TTC549 (cell line): ENCODE measurements at regions not wholly inside any gene's neighbourhood (a gene's known extent, or its start where the extent isn't known, plus 50 kb on each side); places are given as distances from the start of the nearest gene placed in this dataset.

Source experiments
- FAIRE-seq: peaks from 2 replicates; lab custom pipeline; 2012; peaks lifted over from hg19 to GRCh38; lab: Jason Lieb, UNC

DNA sequence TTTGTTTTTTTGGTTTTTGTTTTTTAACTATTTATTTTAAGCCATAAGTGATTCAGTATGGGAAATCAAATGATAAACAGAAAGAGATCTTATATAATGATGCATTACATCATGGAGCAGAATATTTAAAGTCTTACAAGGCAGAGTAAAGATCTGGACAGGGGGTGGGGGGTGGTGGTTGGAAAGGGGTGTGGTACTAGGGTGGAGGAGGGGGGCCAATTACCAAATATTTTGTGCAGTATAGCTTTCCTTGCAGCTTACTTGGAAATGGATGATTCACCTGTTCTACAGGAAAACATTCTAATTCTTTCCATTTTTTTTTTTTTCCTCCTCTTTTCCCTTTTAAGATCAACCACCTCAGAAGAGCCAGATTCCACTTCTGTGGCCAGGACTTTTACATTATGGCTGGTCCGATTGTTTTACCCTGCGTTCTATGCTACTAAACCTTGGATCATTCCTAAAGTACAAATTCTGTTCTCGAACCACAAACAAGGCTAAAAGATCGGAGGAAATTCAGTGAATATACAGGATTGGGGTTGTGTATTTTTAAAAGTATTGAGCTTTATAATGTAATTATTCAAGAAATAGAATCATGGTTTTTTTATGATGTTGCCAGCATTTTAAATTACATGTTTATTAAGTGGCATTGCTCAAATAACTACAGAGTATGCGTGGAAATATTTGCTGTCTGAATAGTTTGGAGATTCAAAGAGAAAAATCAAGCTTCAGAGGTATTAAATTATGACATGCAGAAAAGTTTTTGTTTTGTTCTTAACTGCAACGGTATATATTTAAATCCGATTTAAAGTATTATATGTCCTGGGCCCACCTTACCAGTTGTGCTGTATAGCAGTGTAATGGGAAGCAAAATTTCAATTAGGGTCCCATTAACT, 859.5 kb downstream of the USP25 start:
- no peak for FAIRE-seq

DNA sequence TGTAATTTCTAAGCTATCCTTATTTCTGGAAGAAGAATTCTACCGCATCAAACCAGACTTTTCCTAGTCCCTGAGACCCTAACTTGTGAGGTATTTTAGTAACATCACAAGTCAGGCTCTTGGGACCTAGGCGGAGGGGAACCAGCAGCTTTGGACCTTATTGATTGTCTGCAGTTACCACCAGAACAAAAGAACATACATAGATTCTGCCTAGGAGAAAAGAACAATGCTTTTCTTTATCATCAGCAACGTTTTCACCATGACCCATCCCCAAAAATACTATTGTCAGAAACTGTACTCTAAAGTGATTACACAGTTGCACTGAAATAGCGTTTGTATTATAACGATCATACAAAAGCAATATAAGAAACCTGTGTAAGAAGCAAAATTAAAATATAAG, 860.4 kb downstream of the USP25 start:
- no peak for FAIRE-seq

DNA sequence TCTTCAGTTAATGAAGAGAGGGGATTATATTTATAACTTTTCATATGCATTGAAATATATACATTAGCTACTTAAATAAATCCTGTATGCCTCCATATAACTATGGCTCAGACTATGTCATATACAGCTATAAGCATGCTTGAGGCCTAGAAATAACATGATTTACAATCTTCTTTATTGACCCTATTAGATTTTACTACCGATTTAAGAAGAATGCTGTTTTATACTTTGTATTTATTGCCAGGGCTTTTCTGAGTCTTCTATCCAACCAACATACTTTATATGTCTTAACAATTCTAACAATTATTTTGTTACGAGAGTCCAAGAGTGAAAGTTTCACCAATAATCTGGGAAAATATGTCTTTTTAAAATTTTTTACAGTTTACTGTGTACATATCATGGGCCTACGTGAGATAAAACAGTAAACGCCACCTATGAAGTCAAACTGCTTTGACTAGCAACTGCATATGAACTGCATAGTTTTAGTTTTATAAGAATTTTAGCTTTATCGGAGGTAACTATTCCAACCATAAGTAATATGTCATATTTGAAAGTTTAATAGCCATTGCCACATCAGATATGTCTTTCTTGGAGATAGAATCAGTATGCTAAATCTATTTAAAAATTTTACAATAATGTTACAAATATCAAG, 861.0 kb downstream of the USP25 start:
- FAIRE-seq, result no peak

DNA sequence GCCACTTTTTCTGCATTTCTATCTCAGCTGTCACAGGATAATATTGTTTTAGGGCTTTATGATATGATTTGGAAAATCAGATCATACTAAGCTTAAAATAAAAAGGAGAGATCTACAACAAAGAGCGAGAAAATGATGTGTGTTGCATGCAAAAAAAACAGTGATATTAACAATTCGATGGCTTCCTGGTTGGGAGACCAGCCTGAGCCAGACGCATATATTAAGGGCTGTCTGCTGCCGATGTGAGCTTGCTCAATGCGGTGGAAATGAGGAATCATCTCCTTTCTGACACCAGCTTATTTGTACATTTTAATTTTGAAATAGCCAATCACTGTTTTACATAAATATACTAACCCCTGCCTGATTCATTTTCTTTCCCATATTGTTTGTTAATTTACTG, 862.6 kb downstream of the USP25 start:
- FAIRE-seq, result no peak

DNA sequence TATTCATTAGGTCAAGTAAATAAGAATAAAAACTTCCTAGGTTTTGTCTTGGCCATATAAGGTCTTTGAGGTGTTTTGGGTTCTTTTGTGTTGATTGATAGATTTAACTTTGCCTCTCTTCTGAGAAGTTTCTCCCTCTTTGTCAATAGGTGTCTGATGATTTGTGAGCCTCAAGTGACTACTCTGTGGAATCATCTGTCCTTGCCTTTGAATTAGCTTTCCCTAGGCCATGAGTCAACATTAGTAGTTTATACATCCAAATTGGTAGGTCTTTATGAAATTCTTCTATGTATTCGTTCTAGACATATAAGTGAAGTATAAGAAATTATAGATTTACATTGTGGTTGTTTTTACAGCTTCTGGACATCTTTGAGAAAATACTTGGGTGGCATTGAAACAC, 864.4 kb downstream of the USP25 start:
- FAIRE-seq, result no peak

DNA sequence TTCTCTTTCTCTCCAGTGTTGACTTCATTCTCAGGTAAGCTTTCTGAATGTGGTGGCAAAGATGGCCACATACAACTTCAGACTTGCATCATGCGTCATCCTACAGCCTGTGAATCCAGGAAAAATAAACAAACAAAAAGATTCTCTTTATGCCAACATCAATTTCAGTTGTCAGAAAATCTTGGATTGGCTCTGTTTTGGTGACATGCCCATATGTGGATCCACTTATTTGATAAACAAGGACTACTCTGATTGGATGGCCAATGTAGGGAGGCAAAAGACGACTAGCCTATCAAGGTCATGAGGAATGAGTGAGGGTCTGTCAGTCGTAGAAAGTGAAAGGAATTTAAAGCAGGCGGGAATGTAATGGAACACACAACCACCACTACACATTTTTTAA, 866.6 kb downstream of the USP25 start:
- FAIRE-seq, result no peak

DNA sequence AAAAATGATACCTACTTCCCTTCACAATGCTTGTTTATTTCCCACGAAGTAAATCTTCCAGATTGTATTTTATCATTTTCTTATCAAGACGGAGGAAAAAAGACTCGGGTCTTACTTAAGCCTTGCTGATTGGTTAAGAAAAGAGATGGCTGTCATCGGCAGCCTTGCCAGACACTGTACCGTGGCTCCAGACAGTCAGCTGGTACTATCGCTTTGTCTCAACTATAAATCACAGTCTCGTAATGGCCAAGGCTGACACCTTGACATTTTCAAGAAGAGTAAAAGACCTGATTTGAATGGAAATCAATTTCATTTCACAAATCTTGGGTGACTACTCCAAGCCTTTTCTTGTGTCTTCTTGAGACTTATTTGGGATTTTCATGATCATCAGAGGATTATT, 868.0 kb downstream of the USP25 start:
- no peak for FAIRE-seq

DNA sequence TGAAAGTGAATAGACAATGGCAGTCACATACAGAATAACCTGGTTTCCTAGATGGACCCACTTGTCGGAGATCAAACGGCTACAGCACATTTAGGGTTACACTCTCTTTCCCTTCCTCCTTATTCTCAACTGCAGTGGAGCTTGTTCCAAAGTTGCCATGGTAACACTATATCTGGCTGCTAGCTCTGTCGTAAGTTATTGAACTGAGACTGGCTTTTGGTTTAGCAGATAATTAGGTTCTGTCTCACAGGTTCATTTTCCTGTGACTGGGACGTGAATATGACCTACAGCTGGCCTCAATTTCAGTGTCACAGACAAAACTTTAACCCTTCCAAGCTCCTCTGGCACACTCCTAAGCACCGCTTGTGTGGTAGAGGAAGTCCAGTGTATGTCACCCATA, 875.8 kb downstream of the USP25 start:
- FAIRE-seq, result no peak

DNA sequence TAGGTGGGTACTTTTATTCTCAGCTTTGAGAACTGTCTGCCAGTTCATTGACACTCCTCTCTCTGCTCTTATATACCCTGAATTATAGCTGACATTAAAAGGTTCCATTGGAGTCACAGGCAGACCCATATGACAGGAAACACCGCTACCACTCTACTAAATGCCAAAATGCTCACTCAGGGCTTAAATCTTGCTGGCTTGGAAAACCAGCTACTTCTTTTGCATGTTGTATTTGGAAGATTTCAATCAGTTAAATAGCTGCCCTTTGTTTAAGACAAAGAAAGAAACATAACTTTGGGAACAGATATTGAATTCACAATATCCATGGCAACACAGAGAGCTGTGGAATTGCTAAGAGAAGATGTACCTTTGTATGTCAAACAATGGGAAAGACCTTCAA, 876.5 kb downstream of the USP25 start:
- no peak for FAIRE-seq

DNA sequence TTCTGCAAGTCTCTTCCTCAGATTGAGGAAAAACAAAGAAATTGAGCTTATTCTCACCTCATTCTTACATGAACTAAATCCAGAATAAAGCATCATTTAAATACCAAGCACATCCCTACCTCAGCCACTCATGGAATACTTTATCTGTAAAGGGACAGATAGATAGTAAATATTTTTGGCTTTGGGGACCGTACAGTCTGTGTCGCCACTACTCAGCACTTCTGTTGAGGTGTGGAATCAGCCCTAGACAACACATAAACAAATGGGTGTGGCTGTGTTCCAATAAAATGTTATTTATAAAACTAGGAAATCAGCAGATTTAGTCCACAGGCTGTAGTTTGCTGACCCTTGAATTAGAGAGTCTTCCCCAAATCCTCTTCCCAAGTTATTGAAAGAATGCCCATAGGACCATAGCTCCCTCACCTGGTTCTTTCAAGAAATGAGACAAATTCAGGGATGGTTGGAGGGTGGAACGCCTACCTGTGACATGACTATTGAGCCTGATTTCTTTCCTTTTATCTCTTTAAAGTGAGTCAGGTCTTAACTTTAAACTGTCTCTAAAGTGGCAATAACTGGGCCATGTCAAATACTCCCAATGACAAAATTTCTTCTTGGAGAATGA, 878.5 kb downstream of the USP25 start:
- no peak for FAIRE-seq

DNA sequence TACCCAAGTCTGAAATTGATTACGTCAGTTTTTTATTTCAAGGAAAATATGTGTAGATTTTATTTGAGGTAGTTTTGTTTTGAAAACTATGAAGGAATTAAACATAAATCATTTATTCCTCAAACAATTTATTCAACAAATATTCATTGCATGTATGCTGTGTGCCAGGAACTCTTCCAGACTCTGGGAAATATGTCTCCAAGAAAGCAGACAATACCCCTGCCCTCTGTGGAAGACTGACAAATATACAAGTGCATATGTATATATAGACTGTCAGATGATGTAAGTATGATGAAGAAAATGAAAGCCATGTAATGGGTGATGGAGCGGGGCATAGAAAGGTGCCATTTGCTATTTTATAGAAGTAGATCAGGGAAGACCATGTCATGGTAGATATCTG, 889.5 kb downstream of the USP25 start:
- no peak for FAIRE-seq

DNA sequence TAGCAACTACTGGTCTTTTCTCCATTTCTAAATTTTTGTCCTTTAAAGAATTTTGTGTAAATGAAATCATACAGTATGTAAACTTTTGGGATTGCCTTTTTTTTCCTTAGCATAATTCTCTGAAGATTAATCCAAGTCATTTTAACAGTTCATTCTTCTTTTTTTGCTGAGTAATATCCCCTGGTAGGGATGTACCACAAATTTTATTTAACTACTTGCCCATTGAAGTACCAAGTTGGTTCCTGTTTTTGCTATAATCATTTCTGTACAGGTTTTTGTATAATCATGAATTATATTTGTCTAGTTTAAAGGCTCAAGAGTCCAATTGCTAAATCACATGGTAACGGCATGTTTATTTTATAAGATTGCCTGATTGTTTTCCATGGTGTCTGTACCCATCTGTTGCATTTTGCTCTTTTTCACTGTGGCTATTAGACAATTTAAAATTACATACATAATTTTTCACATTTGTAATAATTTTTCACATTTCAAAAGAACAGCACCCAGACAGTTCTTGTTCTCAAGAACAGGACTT, 891.1 kb downstream of the USP25 start:
- no peak for FAIRE-seq

DNA sequence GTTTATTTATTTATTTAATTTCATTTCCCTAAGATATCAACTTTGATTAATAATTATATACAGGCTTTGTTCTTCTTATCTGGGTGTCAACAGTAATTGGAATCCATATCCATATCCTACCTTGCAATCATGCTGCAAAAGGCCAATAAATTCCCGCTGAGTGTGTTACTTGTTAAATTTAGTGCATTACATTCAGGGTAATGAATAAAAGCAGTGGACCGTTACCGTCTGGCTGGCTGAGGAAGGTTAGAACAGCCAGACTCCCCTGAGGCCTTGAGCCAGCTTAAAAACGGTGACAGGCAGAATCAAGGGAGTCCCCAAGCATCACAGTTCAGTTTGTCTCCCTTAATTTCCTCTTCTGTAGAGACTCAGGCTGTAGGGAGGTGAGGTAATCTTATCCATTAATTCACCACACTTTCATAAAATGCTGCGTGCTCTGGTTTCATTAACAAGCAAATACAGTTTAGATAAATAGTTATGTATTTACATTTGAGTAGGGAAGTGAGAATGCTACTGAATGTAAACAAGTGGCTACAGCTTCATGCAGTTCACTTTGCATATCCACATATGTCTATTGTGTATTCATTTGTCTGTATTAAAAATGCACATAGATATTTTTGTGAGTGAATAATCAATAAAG, 888.2 kb upstream of the CXADR start:
- no peak for FAIRE-seq

DNA sequence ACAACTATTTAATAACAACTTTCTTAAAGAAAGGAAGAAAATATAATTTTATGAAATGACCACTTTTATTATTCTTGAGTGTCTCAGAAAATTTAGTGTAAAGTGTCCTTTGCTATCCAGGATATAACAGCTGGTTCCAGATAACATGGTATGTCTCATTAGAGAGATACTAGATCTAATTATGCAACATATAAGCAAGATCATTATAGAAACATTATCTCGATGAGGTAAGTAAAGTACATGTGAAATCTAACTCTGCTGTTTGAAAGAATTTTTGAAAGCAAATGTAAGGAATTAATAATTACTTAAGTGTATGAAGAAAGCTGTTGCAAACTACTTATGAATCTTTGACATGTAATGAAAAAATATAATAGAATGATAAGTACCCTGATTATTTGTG, 887.4 kb upstream of the CXADR start:
- no peak for FAIRE-seq

DNA sequence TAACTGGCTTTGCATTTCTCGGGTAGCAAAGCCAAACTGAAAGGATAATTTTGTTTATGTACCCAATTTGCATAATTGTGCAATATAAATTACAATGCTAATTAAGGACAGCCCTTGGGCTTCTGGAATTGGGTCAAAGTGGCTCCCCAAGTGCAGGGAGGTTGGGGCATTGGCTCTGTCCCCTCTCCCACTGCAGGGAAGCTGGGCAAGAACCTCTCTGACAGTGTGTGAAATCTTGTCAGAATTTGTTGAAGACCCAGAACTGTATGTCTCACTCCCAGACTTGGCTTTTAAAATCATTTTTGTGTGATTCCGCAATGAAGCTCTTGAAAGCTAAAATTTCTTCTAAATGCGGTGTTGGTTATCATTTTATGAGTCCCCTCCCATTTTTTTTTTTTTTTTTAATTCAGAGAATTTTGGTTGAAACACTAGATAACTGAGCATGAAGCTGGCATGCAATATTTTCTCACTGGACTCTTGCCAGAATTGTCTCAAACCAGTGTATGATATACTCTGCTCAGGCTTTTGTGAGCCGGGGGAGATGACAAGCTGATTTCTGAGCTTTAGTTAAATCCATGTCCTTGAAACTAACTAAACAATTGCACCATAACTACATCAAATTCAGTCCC, 878.9 kb upstream of the CXADR start:
- no peak for FAIRE-seq

DNA sequence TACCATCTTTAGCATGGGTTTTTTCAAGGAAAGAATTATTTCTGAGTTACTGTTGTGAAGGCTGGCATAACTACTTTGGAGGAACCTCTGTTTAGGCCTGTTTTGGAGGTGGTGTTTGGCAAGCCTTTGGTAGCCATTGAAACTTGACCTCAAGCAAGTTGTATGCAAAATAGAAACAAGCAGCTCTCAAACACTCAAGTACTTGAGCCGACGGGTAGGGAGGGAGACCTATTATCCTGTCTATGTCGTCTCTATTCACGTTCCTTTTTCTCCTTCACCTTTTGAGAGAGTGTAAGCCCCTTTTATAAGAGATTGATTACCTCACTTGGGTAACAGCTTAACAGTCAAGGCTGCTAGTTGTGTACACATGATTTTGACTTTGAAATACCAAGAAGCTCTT, 878.3 kb upstream of the CXADR start:
- no peak for FAIRE-seq

DNA sequence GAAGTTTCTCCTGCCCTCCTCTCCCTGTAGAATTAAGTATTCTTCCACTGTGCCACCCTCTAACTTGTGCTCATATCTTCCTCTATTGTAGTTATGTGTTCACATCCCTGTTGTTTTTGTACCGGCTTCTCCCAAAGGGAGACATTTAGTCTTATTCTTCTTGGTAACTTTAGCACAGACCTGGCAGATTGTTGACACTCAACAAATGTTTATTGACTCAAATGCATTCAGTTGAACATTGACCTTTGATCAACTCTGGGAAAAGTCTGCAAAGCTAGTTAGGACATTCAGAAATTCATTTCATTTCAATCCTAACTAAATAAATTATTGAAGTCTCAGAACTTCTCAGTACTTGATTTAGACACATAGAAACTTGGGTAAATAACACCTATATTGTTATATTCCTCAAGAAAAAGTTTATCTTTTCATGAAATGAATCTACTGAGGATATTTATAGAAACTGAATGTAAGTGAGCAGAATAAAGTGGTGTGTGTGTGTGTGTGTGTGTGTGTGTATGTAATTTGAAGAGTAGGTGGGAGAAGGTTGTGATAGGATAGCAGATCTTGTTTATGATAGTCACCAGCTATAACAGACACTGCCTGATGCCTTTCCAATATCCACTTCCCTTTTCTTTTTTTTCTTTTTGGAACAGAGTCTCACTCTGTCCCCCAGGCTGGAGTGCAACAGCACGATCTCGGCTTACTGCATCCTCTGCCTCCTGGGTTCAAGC, 872.4 kb upstream of the CXADR start:
- FAIRE-seq, result no peak

DNA sequence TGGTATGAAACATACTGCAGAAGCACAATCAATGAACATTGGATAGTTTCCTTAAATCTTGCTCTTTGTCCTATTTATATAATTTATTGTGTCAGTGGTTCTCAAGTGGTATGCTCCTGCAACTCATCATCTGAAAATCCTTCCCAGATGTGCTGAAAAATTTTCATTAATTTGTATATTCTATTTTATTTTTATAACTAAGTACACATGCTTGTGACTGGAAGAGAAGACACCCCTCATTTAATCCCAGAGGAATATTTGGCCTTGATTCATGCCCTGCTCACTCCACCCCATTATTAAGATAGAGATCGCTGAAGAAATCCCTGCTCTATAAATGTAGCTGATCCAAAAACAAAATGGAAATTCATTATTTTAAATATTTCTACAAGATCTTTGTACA, 870.5 kb upstream of the CXADR start:
- no peak for FAIRE-seq

DNA sequence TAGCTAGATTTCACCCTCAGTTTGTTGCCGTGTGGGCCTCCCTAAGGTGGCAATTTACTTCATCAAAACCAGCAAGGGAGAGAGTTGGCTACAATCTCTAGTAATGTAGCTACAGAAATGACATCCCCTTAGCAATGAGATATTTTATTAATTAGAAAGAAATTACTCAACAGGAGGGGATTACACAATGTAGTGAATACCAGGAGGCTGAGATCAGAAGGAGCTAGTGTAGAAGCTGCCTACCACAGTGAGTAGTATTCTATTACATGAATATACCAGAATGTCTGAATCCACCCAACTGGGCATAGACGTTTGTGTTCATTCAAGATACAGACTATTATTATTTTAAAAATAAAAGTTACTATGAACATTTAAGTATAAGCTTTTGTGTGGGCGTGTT, 868.2 kb upstream of the CXADR start:
- FAIRE-seq, result no peak

DNA sequence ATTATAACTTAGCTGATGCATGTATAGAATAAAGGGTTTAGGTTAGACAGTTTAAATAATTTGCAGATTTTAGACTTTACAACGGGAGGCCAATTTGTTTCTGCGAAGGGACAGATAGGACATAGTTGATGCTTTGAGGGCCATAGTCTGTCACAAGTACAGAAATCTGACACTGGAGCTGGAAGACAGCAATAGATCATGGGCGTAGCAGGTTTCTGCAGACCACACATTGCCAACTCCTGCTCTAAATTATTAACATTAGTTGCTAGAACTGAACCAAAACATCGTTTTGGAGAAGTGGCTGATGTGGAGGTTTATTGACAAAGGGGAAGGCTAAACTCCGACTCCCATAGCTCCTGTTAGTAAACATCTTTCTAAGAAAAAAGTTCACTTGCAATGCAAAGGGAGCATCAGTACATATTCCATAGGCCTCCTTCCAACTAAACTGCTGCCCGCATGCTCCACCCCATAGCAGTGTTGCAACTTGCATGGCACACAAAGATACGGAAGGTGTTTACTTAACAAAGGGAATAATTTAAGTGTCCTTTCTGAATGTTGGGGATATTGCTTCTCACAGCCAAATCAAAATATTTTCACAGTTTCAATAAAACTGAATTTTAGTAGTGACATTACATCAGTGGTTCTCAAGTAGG, 862.0 kb upstream of the CXADR start:
- no peak for FAIRE-seq

DNA sequence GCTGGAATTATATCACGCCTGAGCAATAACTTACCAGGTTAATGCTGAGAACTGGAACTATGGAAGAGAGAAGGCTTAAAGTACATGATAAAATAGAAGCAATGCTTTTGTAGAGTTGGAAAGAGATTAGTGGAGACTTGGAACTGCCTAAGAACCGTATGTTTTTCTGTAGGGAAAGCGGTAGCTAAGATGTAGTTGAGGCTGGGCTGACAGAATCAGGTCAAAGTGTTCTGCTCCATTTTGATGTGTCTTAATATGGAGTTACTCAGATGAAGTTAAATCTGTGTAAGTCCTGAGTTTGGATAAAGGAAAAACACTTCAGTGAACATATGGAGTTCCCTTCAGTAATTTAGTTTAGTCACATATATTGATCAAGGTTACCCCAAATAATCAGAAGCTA, 860.9 kb upstream of the CXADR start:
- no peak for FAIRE-seq
